HG03064 (cell line): ENCODE measurements at regions not wholly inside any gene's neighbourhood (a gene's known extent, or its start where the extent isn't known, plus 50 kb on each side); places are given as distances from the start of the nearest gene placed in this dataset.
"Not testable (repeated sequence)": the region's sequence is repeated elsewhere in the genome, so short reads cannot be mapped to it uniquely, and the experiment has no call there.

Experiments
- ATAC-seq: cut with Tn5 transposase; IDR thresholded peaks from one replicate; pipeline ENCODE4 v1.9.1; 2021; ENCODE audit warnings: low read depth; ENCODE audit not compliant: unreplicated experiment

DNA sequence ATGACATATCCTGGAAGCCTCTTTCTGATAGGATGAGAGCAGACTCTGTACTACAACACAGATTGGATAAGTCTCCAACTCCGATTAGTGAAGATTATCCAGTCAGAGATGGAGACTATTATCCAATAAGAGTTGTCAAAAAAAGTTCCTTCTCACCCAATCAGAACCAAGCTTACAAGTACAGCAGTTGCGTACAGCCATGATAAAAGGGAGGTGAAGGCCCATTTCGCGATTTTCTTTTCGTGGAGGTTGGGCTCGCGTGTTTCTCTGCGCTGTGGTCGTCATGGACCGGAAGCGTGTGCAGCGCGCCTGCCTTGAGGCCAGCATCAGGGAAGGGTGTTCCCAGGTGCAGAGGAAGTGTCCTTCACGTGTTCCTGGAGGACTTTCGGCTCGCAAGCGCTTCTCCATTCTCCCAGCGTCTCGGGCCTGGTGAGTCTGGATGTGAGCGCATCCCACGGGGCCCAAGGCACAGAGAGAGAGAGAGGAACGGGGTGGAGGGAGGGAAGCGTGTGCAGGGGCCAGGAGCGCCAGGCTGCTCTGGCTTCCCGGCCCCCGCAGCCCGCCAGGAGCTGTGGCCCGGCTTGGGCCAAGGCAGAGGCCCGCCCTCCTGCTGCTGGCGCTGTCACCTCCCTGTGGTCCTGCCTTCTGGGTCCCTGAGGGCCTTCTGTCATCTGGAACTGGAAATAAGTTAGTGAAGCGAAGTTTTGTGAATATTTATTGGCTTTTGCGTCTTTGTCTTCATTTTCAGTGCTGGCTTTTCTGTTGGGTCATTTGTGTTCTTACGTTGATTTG is 53.9 kb downstream of the CDRT15L2 start:
- not testable (repeated sequence) for ATAC-seq

DNA sequence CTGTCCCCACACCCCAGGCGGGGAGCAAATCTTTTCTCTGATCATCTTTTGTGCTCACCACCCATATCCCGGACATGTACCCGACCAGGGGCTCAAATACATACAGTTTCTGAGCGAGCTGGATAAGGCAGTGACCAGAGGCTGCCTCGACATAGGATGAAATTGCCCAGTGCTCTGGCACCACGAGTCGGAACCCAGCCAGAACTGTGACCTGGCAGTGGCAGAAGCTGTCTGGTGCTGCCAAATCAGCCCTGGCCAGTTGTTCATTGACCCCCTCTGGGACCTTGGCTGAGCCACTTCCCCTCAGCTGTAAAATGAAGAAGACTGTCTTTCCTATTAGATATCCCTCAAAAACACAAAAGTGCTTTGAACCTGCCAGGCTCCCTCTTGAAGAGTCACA is 60.6 kb downstream of the CDRT15L2 start:
- not testable (repeated sequence) for ATAC-seq

DNA sequence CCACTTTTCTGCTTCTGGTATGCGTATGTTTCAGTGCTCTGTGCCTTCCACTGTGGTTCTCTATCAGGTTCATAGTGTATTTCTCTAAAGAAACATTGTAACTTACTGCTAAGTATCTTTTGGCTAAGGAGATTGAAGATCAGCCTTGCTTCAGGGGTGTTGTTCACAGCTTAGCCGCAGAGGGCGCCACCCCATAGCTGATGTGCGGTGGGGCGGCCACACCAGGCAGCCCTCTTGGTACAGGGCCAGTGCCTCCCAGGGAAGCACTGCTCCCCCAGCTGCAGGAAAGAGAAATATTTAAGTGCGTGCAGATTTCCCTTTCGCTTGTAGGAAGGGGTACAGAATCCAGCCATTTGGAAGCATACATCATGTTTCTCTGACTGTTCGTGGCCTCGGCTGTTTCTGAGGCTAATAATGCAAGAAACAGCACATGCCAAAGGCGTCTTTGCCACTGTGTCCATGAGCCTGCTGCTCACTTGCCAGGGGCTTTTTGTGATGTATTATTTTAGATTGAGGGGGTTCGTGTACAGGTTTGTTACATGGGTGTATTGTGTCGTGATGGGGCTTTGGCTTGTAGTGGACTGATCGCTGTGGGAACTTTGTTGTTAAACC is 67.2 kb downstream of the CDRT15L2 start:
- ATAC-seq = not testable (repeated sequence)

DNA sequence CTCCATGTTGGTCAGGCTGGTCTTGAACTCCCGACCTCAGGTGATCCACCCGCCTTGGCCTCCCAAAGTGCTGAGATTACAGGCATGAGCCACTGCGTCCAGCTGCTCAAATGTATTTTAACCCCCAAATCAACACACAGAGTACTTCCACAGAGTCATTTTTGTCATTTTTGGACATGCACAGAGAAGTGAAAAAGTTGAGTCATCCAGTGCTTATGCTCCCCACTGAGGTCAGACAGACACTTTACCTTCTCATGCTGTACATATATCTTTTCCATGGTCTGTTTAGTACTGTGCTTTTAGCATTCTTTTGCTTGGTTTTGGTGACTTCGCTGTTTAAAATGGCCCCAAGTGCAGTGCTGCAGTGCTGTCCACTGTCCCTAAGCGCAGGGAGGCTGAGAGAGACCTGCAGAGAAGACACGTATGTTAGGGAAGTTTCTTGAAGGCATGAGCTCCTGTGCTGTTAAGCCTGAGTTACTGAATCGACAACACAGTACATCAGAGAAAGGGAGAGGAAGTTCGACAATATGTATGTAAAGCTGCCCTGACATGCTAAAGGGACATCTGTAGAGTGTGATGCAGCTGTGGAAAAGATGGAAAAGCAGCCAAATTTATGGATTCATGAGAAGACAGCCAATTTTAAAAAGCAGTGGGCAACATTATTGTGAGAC is 69.7 kb downstream of the CDRT15L2 start:
- peak; percentile 77 for ATAC-seq

DNA sequence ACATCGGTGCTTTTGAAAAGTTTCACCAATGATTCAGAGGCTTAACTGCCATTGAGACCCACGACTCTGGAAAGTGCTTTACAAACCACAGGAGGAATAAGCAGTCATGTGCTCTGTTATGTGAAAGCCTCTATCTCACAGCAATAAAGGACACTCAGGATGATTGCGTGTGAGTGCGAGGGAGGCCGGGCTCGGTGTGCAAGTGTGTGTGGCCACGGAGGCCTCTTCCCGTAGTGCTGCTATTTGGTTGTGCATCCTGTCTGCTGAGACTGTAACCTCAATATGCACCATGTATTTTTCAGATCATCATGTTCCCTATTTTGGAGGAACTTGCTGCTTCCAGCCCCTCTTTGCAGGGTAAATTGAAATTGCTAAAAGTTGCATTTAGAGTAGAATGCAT is 71.5 kb downstream of the CDRT15L2 start:
- ATAC-seq = not testable (repeated sequence)

DNA sequence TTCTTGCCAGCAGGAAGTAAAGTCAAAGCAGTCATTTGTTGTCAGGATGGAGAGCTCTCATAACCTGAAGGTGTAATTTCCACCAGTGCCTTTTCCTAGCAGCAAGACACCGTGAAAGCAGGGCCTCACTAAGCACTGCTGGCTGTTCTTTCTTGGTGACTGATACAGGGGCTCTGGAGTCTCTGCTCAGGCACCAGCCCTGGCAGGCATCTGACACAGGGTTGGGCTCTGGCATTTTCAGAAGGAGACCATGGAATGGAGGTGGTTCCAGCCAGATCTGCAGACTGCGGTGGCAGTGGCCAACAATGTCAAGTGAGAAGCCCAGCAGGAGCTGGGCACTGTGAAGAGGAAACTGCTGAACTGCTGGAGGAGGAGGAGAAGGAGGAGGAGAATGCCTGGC is 72.2 kb downstream of the CDRT15L2 start:
- ATAC-seq = not testable (repeated sequence)

DNA sequence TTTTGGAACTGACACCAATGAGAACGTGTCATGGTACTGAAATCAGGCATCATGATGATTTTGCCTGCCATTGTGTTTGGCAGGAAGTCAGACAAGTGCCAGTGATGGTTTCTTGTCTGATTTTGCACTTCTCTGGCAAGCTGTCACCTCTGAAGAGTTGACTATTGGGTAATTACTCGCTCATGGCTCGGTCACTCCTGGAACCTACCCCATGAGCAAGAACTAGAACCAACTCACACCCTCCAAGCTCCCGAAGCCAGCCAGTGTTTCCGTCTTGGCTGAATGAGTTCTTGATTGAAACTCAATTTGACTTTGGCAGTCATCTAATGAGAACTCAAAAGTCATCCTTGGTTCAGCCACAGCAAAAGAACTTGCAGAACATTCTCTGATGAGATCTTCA is 73.9 kb downstream of the CDRT15L2 start:
- not testable (repeated sequence) for ATAC-seq

DNA sequence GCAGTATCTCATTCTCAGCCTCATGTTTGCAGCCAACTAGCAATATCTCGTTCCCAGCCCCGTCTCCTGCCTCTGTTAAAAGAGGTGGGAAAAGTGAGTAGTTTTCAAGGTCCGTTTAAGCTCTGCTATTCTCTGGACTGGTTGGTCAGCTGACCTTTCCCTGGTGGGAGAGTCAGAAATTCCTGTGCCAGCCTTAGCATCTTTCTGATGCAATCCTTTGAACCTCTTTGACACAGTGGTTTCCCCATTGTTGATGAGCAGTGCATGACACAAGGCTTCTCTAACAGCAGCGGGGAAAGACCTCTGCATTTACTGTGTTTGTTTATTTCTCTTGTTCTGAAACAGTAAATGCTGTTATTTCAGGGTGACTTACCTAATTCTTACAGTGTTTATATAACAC is 74.6 kb downstream of the CDRT15L2 start:
- not testable (repeated sequence) for ATAC-seq

DNA sequence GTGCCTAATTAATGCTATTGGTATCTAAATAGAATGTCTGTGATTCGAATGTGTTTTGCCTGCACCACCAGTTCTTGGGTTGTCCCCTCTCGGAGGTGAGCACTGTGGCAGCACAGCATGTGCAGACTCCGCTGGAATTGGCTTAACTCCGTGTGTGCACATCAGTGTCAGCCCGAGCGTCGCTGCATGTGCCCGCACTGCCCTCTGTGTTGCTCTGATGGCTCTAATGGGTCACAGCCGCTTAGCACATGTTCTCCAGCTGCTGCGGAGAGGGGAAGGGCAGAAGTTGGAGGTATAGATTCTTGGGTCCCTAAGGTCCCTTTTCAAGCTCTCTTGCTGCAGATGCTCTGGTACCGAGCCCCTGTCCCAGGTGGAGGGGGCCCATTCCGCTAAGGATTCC is 75.1 kb downstream of the CDRT15L2 start:
- ATAC-seq = not testable (repeated sequence)

DNA sequence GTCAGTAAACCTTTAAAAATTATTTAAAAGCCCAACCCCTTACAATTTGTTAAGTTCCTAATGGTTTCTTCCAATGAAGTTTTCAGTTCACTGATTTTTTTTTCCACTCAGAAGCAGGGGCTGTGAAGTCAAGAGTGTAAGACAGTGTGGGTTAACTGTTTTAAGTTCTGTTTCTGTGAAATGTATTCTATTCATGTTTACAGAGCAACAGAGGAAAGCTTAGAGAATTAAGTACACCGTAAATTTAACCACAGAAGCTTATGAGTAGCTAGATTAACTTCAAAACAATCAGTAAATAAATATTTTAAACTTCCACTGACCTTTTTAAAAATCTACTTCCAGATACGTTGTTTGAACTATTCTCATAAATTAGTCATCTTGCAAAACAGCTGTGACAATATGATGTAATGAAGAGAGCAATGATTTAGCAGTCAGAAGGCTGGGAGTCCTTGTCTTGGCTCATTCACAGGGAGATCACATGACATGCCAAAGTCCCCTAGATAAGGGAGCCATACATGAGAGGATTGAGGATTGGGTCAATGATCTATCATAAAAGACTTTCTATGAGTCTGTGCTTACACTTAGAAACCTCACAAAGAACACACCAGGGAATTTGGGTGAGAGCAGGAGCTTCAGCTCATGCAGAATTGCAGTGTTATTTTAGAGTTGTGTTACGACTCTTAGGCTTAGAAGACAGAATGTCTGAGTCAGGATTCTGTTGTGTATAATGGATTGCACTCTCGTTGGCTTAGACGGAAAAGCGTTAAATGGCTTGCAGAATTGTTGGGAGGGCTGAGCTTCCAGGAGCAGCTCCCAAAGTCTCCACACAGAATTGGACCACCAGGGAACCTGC is 85.8 kb downstream of the CDRT15L2 start:
- ATAC-seq = not testable (repeated sequence)

DNA sequence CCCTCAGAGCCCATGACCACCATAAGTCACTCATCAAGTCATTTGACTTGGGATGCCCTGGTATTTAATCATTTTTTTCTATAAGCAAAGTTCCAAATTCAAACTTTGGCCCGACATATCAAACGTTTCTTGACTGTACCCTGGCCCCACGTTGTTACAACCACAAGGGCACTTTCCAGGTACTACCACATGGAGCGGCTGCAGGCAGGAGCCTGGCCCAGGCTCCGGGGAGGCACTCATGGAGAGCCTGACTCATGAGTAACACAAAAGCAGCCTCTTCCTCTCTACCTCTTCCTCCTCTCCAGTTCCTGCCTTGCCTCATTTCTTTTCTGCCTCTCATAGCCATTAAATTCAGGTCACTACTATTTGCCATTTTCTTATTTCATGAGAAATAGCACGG is 87.2 kb downstream of the CDRT15L2 start:
- not testable (repeated sequence) for ATAC-seq

DNA sequence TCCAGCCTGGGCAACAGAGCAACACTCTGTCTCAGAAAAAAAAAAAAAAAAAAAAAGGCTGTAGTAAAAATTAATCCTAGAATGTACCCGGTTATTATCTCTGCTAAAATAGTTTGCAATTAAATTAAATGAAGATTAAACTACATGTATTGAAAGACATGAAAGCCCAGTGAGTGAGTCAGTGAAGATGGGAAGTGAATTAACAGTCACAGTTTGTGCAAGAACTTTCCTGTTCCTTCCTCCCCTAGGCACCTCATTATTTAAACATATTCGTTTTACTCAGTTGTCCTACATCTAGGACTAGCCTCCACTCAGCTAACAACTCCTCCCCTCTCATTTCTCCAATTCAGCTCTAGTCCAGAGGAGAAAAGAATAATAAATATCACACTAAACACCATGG is 88.2 kb downstream of the CDRT15L2 start:
- not testable (repeated sequence) for ATAC-seq

DNA sequence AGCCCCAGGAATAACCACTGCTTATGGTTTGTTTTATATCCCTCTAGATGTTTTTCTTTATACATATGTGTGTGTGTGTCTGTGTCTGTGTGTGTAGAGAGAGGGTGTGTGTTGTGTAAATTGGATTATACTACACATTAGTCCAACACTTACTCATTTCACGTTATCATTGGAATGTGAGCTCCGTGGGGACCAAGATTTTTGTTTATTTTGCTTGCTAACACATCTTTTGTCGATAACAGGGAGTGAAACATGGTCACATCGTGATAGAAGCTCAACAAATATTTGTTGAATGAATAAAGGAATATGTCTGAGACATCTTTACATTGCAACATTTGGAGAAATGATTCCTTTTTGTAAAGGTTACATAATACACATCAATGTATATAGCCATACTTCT is 88.8 kb downstream of the CDRT15L2 start:
- not testable (repeated sequence) for ATAC-seq

DNA sequence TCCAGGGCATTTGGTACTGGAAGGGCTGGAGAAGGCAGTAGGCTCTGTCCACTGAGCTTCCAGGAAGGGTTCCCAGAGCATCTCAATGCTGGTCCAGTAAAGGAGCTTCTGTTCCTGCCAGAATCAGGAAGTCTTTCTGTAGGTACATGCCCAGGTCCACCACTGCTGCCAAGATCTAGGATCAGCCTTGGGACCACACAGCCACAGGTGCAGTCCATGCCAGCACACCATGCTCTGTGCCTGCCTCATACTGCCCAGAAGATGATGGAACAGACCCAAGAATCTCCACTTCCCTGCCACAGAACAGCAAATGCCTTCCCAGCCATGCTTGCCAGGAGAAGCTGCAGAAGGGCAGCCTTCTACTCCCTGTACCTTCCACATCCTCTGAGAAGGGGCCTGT is 89.3 kb downstream of the CDRT15L2 start:
- not testable (repeated sequence) for ATAC-seq

DNA sequence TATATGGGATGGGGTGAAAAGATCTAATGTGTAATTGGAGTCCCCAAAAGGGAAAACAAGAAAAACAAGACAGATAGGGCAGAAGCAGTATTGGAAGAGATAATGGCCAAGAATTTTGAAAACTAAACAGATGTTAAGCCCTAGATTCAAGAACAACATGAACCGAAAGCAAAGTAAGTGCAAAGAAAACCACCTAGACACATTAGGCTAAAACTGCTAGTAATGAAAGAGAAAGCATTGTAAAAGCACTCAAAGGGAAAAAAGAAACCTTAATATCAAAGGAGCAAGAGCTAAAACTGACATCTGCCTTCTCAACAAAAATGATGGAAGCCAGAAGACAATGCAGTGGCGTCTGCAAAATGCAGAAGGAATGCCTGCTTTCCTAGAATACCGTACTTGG is 91.0 kb downstream of the CDRT15L2 start:
- ATAC-seq = not testable (repeated sequence)

DNA sequence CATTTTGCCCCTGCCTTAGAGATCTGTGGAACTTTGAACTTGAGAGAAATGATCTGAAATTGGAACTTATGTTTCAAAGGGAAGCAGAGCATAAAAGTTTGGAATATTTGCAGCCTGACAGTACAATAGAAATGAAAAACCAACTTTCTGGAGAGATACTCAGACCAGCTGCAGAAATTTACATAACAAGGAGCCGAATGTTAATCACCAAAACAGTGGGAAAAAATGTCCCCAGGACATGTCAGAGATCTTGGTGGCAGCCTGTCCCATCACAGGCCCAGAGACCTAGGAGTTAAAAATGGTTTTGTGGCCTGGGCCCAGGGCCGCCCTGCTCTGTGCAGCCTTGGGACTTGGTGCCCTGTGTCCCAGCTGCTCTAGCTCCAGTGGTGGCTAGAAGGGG is 94.8 kb downstream of the CDRT15L2 start:
- not testable (repeated sequence) for ATAC-seq

DNA sequence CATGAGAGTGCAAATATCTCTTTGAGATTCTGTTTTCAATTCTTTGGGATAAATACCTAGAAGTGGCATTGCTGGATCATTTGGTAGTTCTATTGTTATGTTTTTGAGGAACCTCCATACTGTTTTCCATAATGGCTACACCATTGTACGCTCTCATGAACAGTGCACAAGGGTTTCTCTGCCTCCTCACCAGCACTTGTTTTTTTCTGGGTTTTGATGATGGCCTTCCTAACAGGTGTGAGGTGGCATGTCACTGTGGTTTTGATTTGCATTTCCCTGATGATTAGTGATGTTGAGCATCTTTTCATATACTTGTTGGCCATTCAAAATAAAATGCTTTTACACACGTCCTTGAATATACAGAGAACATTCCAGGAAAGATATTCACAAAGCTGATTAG is 96.2 kb downstream of the CDRT15L2 start:
- not testable (repeated sequence) for ATAC-seq

DNA sequence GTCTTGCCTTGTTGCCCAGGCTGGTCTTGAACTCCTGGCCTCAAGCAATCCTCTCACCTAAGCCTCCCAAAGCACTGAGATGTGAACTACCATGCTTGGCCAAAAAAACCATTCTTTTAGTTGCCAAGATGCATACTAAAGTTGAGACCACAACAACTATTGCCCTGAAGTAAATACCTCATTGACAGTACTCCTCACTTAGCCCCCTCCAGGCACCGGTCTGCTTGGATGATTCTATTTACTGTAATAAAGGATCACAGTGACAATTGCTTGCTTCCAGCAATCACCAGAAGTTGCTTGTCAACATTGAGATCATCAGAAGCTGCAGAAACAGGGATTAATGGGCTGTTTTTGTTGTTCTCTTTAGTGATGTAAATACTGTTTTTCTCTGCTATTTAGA is 97.1 kb downstream of the CDRT15L2 start:
- ATAC-seq = not testable (repeated sequence)

DNA sequence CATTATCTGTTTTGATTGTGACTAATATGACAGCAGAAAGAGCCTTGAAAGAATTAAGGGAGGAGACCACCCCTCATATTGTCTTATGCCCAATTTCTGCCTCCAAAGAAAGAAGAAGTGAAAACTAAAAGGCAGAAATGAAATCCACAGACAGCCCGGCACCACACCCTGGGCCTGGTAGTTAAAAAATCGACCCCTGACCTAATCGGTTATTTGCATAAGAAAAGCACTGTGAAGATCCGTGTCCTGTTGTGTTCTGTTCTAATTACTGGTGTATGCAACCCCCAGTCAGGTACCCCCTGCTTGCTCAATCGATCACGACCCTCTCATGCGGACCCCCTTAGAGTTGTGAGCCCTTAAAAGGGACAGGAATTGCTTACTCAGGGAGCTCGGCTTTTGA is 97.9 kb downstream of the CDRT15L2 start:
- not testable (repeated sequence) for ATAC-seq

DNA sequence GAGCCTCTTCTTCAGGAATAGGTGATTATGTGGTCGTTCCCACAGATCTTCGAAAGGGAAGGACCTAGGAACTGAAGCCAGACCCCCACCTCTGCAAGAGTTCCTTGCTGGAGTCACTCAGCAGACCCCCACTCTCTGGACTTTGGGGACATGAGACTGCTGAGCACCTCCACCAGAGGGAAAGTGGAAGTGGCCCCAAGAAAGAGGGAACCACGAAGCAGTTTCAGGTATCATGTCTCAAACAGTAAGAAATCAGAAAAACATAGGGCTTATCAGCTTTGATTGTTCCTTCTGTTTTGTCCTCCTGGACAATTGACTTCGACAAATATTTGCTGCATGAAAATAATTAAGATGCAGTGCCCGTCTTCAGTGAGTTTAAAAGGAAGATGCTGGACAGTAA is 98.9 kb downstream of the CDRT15L2 start:
- not testable (repeated sequence) for ATAC-seq
